Activated CD8-positive, alpha-beta T cell treated with anti-CD3 and anti-CD28 coated beads, Interleukin-2, amount 10 ng/mL, durations not matched to agents 7 days and 5 days (primary cell): ENCODE measurements at regions not wholly inside any gene's neighbourhood (a gene's known extent, or its start where the extent isn't known, plus 50 kb on each side); places are given as distances from the start of the nearest gene placed in this dataset.
"Not testable (repeated sequence)": the region's sequence is repeated elsewhere in the genome, so short reads cannot be mapped to it uniquely, and the experiment has no call there.

Experiments used
- ATAC-seq: fragments of 150-1000 bp; cut with Tn5 transposase; one replicate; pipeline ENCODE4 v1.10.0; 2021; ENCODE audit warnings: moderate library complexity
- CTCF ChIA-PET: fragments of 350-600 bp; sonication (Branson Sonifier 250); formaldehyde crosslinking; loops from one replicate; lab custom pipeline; 2021; ENCODE audit warnings: antibody characterized with exemption; lab: Charles Lee
- POLR2A ChIA-PET: fragments of 350-600 bp; sonication (Branson Sonifier 250); formaldehyde crosslinking; loops from one replicate; lab custom pipeline; 2021; ENCODE audit warnings: antibody characterized with exemption; lab: Charles Lee
- DNase-seq: peaks from one replicate; pipeline ENCODE4 v3.0.0-alpha.2; 2020
- H3K27ac Mint-ChIP-seq: one replicate; pipeline ENCODE4 v1.8.0; 2021; ENCODE audit warnings: mild to moderate bottlenecking, mixed read lengths
- H3K27me3 Mint-ChIP-seq: one replicate; pipeline ENCODE4 v1.8.0; 2021; ENCODE audit warnings: low read depth, mixed read lengths
- H3K36me3 Mint-ChIP-seq: one replicate; pipeline ENCODE4 v1.8.0; 2021; ENCODE audit warnings: low read depth, mixed read lengths
- H3K4me1 Mint-ChIP-seq: one replicate; pipeline ENCODE4 v1.8.0; 2021; ENCODE audit warnings: low read depth, mixed read lengths
- H3K4me3 Mint-ChIP-seq: one replicate; pipeline ENCODE4 v1.8.0; 2021; ENCODE audit warnings: mild to moderate bottlenecking, mixed read lengths
- H3K9me3 Mint-ChIP-seq: one replicate; pipeline ENCODE4 v1.8.0; 2022; ENCODE audit warnings: mixed read lengths; ENCODE audit not compliant: insufficient read depth

GRCh38 chr11:49302360-49302759 is 94.0 kb upstream of the FOLH1 start:
- Mint-ChIP-seq H3K4me3 (no peak overlapping the region), H3K9me3 (no peaks in the 10 kb centered on the region), H3K27ac (no peak overlapping the region), H3K36me3 (no peaks in the 10 kb centered on the region), H3K4me1 (no peaks in the 10 kb centered on the region), H3K27me3 (no peaks in the 10 kb centered on the region)
- CTCF ChIA-PET = no interaction called here
- POLR2A ChIA-PET = no interaction called here
- DNase-seq (no peak), ATAC-seq (no peak)

- H3K27me3 Mint-ChIP-seq, DNase-seq, CTCF ChIA-PET, H3K4me3 Mint-ChIP-seq, POLR2A ChIA-PET, H3K9me3 Mint-ChIP-seq, H3K4me1 Mint-ChIP-seq, H3K27ac Mint-ChIP-seq, H3K36me3 Mint-ChIP-seq, ATAC-seq: not testable (repeated sequence)
Measured at GRCh38 chr11:49298017-49298416, 89.6 kb upstream of the FOLH1 start.

- DNase-seq, ATAC-seq, H3K27me3 Mint-ChIP-seq, H3K27ac Mint-ChIP-seq, H3K9me3 Mint-ChIP-seq, H3K36me3 Mint-ChIP-seq, POLR2A ChIA-PET, CTCF ChIA-PET, H3K4me1 Mint-ChIP-seq, H3K4me3 Mint-ChIP-seq: not testable (repeated sequence)
Measured at GRCh38 chr11:49283911-49284310, 75.5 kb upstream of the FOLH1 start.

- DNase-seq, CTCF ChIA-PET, H3K27ac Mint-ChIP-seq, POLR2A ChIA-PET, H3K27me3 Mint-ChIP-seq, H3K4me1 Mint-ChIP-seq, ATAC-seq, H3K36me3 Mint-ChIP-seq, H3K9me3 Mint-ChIP-seq, H3K4me3 Mint-ChIP-seq: not testable (repeated sequence)
Measured at GRCh38 chr11:49283282-49283681, 74.9 kb upstream of the FOLH1 start.

GRCh38 chr11:49282125-49282524 is 73.7 kb upstream of the FOLH1 start:
- H3K4me3 Mint-ChIP-seq, H3K27ac Mint-ChIP-seq, H3K36me3 Mint-ChIP-seq, POLR2A ChIA-PET, CTCF ChIA-PET, H3K9me3 Mint-ChIP-seq, H3K27me3 Mint-ChIP-seq, ATAC-seq, H3K4me1 Mint-ChIP-seq, DNase-seq: not testable (repeated sequence)

GRCh38 chr11:49277951-49278350 is 69.5 kb upstream of the FOLH1 start:
- H3K27ac Mint-ChIP-seq, CTCF ChIA-PET, H3K4me3 Mint-ChIP-seq, H3K4me1 Mint-ChIP-seq, ATAC-seq, POLR2A ChIA-PET, H3K9me3 Mint-ChIP-seq, H3K36me3 Mint-ChIP-seq, H3K27me3 Mint-ChIP-seq, DNase-seq: not testable (repeated sequence)
